LoVo (cell line): ENCODE measurements at regions not wholly inside any gene's neighbourhood (a gene's known extent, or its start where the extent isn't known, plus 50 kb on each side); places are given as distances from the start of the nearest gene placed in this dataset.
"Not testable (repeated sequence)": the region's sequence is repeated elsewhere in the genome, so short reads cannot be mapped to it uniquely, and the experiment has no call there.

ENCODE experiments used
- DNase-seq: peaks from one replicate; pipeline ENCODE4 v3.0.0-alpha.2; 2016; ENCODE audit warnings: low spot score

- no peak for DNase-seq
Observed at GRCh38 chr7:54129035-54129434, 413.1 kb upstream of the VSTM2A start.

GRCh38 chr7:54141576-54141975, 400.6 kb upstream of the VSTM2A start:
- DNase-seq, result no peak

- DNase-seq, result no peak
Observed at GRCh38 chr7:54145716-54146115, 396.5 kb upstream of the VSTM2A start.

- no peak for DNase-seq
Observed at GRCh38 chr7:54153462-54153861, 388.7 kb upstream of the VSTM2A start.

GRCh38 chr7:54159088-54159487, 383.1 kb upstream of the VSTM2A start:
- DNase-seq, result no peak

- no peak for DNase-seq
Observed at GRCh38 chr7:54161621-54162020, 380.6 kb upstream of the VSTM2A start.

- DNase-seq, result no peak
Observed at GRCh38 chr7:54166419-54166818, 375.8 kb upstream of the VSTM2A start.

- DNase-seq, result no peak
Observed at GRCh38 chr7:54179321-54180029, 362.7 kb upstream of the VSTM2A start.

- no peak for DNase-seq
Observed at GRCh38 chr7:54180796-54181195, 361.4 kb upstream of the VSTM2A start.

- DNase-seq, result no peak
Observed at GRCh38 chr7:54183055-54183454, 359.1 kb upstream of the VSTM2A start.

GRCh38 chr7:54186336-54186735, 355.8 kb upstream of the VSTM2A start:
- DNase-seq, result no peak

- no peak for DNase-seq
Observed at GRCh38 chr7:54187886-54188685, 354.1 kb upstream of the VSTM2A start.

GRCh38 chr7:54188843-54189242, 353.3 kb upstream of the VSTM2A start:
- DNase-seq, result no peak

GRCh38 chr7:54189330-54189729, 352.8 kb upstream of the VSTM2A start:
- no peak for DNase-seq

GRCh38 chr7:54201501-54201900, 340.7 kb upstream of the VSTM2A start:
- no peak for DNase-seq

GRCh38 chr7:54215424-54215823, 326.8 kb upstream of the VSTM2A start:
- no peak for DNase-seq

GRCh38 chr7:54226030-54226429, 316.1 kb upstream of the VSTM2A start:
- DNase-seq, result not testable (repeated sequence)

- DNase-seq, result no peak
Observed at GRCh38 chr7:54242776-54243175, 299.4 kb upstream of the VSTM2A start.

- no peak for DNase-seq
Observed at GRCh38 chr7:54245020-54245419, 297.2 kb upstream of the VSTM2A start.

- no peak for DNase-seq
Observed at GRCh38 chr7:54249686-54250085, 292.5 kb upstream of the VSTM2A start.

GRCh38 chr7:54252256-54253035, 289.7 kb upstream of the VSTM2A start:
- DNase-seq, result peak; percentile 30

- DNase-seq, result no peak
Observed at GRCh38 chr7:54253036-54253373, 289.2 kb upstream of the VSTM2A start.

- no peak for DNase-seq
Observed at GRCh38 chr7:54255242-54255641, 286.9 kb upstream of the VSTM2A start.
